Psoas muscle (tissue), 7 donors: ENCODE measurements at regions not wholly inside any gene's neighbourhood (a gene's known extent, or its start where the extent isn't known, plus 50 kb on each side); places are given as distances from the start of the nearest gene placed in this dataset.

Source experiments
- ATAC-seq, 4 donors: fragments of 200-7000 bp; cut with Tn5 transposase; one replicate each; pipeline ENCODE4 v1.9.1; 2020; ENCODE audit warnings: moderate library complexity in 3 of 4, mild to moderate bottlenecking in 2 of 4
- DNase-seq, 2 donors: peaks; one replicate each; pipeline ENCODE4 v3.0.0-alpha.2; 2020
- H3K27ac ChIP-seq: fragments of 200-600 bp; one replicate; pipeline ENCODE4 v1.8.0; 2022
- H3K27me3 ChIP-seq, 3 donors: fragments of 200-600 bp in 1 of 3; one replicate each; pipeline versions ENCODE4 v1.6.1 to v1.8.0; 2013 to 2022; ENCODE audit warnings: low read length in 2 of 3, mild to moderate bottlenecking in 2 of 3, moderate library complexity in 1 of 3; ENCODE audit not compliant: insufficient read depth in 3 of 3
- H3K36me3 ChIP-seq, 2 donors: fragments of 200-600 bp in 1 of 2; one replicate each; pipeline versions ENCODE4 v1.6.1 to v1.8.0; 2013 to 2022; ENCODE audit warnings: low read depth in 1 of 2, mild to moderate bottlenecking in 1 of 2, moderate library complexity in 1 of 2; ENCODE audit not compliant: insufficient read depth in 1 of 2
- H3K4me1 ChIP-seq: fragments of 200-600 bp; one replicate; pipeline ENCODE4 v1.8.0; 2022
- H3K4me3 ChIP-seq: fragments of 200-600 bp; one replicate; pipeline ENCODE4 v1.8.0; 2022; ENCODE audit warnings: mild to moderate bottlenecking
- H3K9me3 ChIP-seq: fragments of 200-600 bp; one replicate; pipeline ENCODE4 v1.8.0; 2022
- CTCF ChIP-seq: fragments of 200-600 bp; IDR thresholded peaks from one replicate; pipeline ENCODE4 v1.8.0; 2022; ENCODE audit warnings: antibody characterized with exemption
- WGBS, 3 donors: extraction: QIAGEN DNeasy Blood & Tissue Kit; methylation state at CpG; one replicate each; pipeline versions ENCODE4 v1.1.6 to v1.1.7; 2013; 5-methylcytosine and 5-hydroxymethylcytosine counted together
- intact Hi-C, 2 donors: fragments of 100-400 bp; cut with DNase I; formaldehyde crosslinking; loops; one replicate each; pipeline versions ENCODE4 v1.11.0 to v1.14.2; 2022
- donor health status: healthy with polysubstance abuse.
- donor health status: DM: no; HTN: no; CAD: no; lungs with moderate emphysema.
- donor health status: Bipolar disorder and iron deficiency.
- donor health status: healthy.
- donor health status: DM: yes; HTN: yes; CAD: no.
- donor health status: DM: no; HTN: no; CAD: no.
- donor health status: DM: yes; HTN: yes; CAD: no.

- Histone ChIP-seq H3K9me3 (no peaks in the 10 kb centered on the region), H3K4me3 (no peak overlapping the region), H3K36me3 (no peaks in the 10 kb centered on the region), H3K4me1 (peaks cover 6% of the 10 kb centered on the region), H3K27me3 (no peaks in the 10 kb centered on the region), H3K27ac (no peak overlapping the region)
- ATAC-seq (no peak), DNase-seq (no peak)
- no peak for TF ChIP-seq CTCF
- WGBS, 3 donors, result 44 to 86% (median 59%) methylated on average over 2 of the region's 2 CpGs
- intact Hi-C loops, result no loop called here
Observed at GRCh38 chr3:22091329-22091728, 340.3 kb upstream of the ZNF385D start.

- Histone ChIP-seq H3K36me3 (no peaks in the 10 kb centered on the region), H3K27me3 (no peaks in the 10 kb centered on the region), H3K9me3 (no peaks in the 10 kb centered on the region), H3K4me1 (no peaks in the 10 kb centered on the region), H3K27ac (no peak overlapping the region), H3K4me3 (no peak overlapping the region)
- ATAC-seq, result no peak
- DNase-seq, result no peak
- TF ChIP-seq CTCF, result no peak
- intact Hi-C loops, result no loop called here
- WGBS, 3 donors, result 53 to 64% (median 58%) methylated on average over 2 of the region's 2 CpGs
Observed at GRCh38 chr3:22098021-22098420, 347.0 kb upstream of the ZNF385D start.

- Histone ChIP-seq H3K36me3 (no peaks in the 10 kb centered on the region), H3K9me3 (no peaks in the 10 kb centered on the region), H3K4me3 (no peak overlapping the region), H3K27me3 (no peaks in the 10 kb centered on the region), H3K4me1 (peaks cover 2% of the 10 kb centered on the region), H3K27ac (no peak overlapping the region)
- intact Hi-C loops, result no loop called here
- ATAC-seq (no peak), DNase-seq (no peak)
- no peak for TF ChIP-seq CTCF
- 76 to 80% (median 78%) methylated on average over 6 of the region's 6 CpGs for WGBS, 3 donors
Observed at GRCh38 chr3:22101351-22101750, 350.3 kb upstream of the ZNF385D start.

- no peak overlapping the region for H3K4me3 ChIP-seq
- H3K9me3 ChIP-seq, result no peaks in the 10 kb centered on the region
- no peak overlapping the region for H3K27ac ChIP-seq
- no peak for TF ChIP-seq CTCF
- no peaks in the 10 kb centered on the region for H3K27me3 ChIP-seq
- intact Hi-C loops, result no loop called here
- no peaks in the 10 kb centered on the region for H3K36me3 ChIP-seq
- ATAC-seq (no peak), DNase-seq (no peak)
- 88 to 97% (median 90%) methylated on average over 1 of the region's 1 CpG for WGBS, 3 donors
- H3K4me1 ChIP-seq, result peaks cover 4% of the 10 kb centered on the region
Observed at GRCh38 chr3:22101811-22102210, 350.8 kb upstream of the ZNF385D start.

GRCh38 chr3:22103423-22103822 lies 352.4 kb upstream of the ZNF385D start:
- WGBS, 3 donors, result 63 to 78% (median 76%) methylated on average over 1 of the region's 1 CpG
- no peaks in the 10 kb centered on the region for H3K27me3 ChIP-seq
- DNase-seq (no peak), ATAC-seq (no peak)
- no peak overlapping the region for H3K4me3 ChIP-seq
- H3K36me3 ChIP-seq, result no peaks in the 10 kb centered on the region
- H3K9me3 ChIP-seq, result no peaks in the 10 kb centered on the region
- no peak for TF ChIP-seq CTCF
- H3K27ac ChIP-seq, result no peak overlapping the region
- peaks cover 4% of the 10 kb centered on the region for H3K4me1 ChIP-seq
- intact Hi-C loops, result no loop called here
